GM23338 (cell line): ENCODE measurements at regions not wholly inside any gene's neighbourhood (a gene's known extent, or its start where the extent isn't known, plus 50 kb on each side); places are given as distances from the start of the nearest gene placed in this dataset.

Source experiments
- ATAC-seq: fragments of 200-7000 bp; cut with Tn5 transposase; 3 replicates; pipeline ENCODE4 v1.9.1; 2020
- DNase-seq: peaks from one replicate; pipeline ENCODE4 v3.0.0-alpha.2; 2015; ENCODE audit warnings: low spot score
- H2AFZ ChIP-seq: fragments of 200-600 bp; sonication (generic); 2 replicates; pipeline ENCODE4 v1.8.0; 2016; ENCODE audit warnings: antibody characterized with exemption, mild to moderate bottlenecking, moderate library complexity
- H3F3A ChIP-seq: fragments of 200-600 bp; sonication (generic); replicated peaks from 2 replicates; pipeline ENCODE4 v1.8.0; 2017; ENCODE audit warnings: antibody characterized with exemption, mixed run types, low read depth
- H3K27ac ChIP-seq: fragments of 200-600 bp; sonication (generic); 2 replicates; pipeline ENCODE4 v1.6.1; 2016; ENCODE audit warnings: low read depth
- H3K27me3 ChIP-seq: fragments of 200-600 bp; sonication (generic); 2 replicates; pipeline ENCODE4 v1.8.0; 2016; ENCODE audit warnings: mild to moderate bottlenecking, mixed run types, moderate library complexity; ENCODE audit not compliant: insufficient read depth
- H3K36me3 ChIP-seq: fragments of 200-600 bp; sonication (generic); 2 replicates; pipeline ENCODE4 v1.8.0; 2016; ENCODE audit warnings: mild to moderate bottlenecking; ENCODE audit not compliant: insufficient read depth
- H3K4me1 ChIP-seq: fragments of 200-600 bp; sonication (generic); 2 replicates; pipeline ENCODE4 v1.8.0; 2016; ENCODE audit warnings: mild to moderate bottlenecking, moderate library complexity; ENCODE audit not compliant: insufficient read depth
- H3K4me2 ChIP-seq: fragments of 200-600 bp; sonication (generic); 2 replicates; pipeline ENCODE4 v1.7.1; 2017; ENCODE audit warnings: mixed run types
- H3K4me3 ChIP-seq: fragments of 200-600 bp; sonication (generic); 2 replicates; pipeline ENCODE4 v1.6.1; 2016; ENCODE audit warnings: mixed run types
- H3K79me2 ChIP-seq: fragments of 200-600 bp; sonication (generic); replicated peaks from 2 replicates; pipeline ENCODE4 v1.8.0; 2017; ENCODE audit warnings: mild to moderate bottlenecking; ENCODE audit not compliant: insufficient read depth
- H3K9me2 ChIP-seq: fragments of 200-600 bp; sonication (generic); 2 replicates; pipeline ENCODE4 v1.8.0; 2017; ENCODE audit not compliant: insufficient read depth
- H4K20me1 ChIP-seq: fragments of 200-600 bp; sonication (generic); replicated peaks from 2 replicates; pipeline ENCODE4 v1.8.0; 2017; ENCODE audit warnings: mild to moderate bottlenecking; ENCODE audit not compliant: insufficient read depth
- H3K27ac Mint-ChIP-seq: 2 replicates; pipeline ENCODE4 v1.8.0; 2020; ENCODE audit warnings: inconsistent platforms, mild to moderate bottlenecking, moderate library complexity, mixed read lengths
- H3K27me3 Mint-ChIP-seq: 3 replicates; pipeline ENCODE4 v1.8.0; 2022; ENCODE audit warnings: low read depth, mild to moderate bottlenecking, moderate library complexity, mixed read lengths, inconsistent platforms; ENCODE audit not compliant: insufficient read depth, poor library complexity
- H3K36me3 Mint-ChIP-seq: 3 replicates; pipeline ENCODE4 v1.8.0; 2021; ENCODE audit warnings: low read depth, mild to moderate bottlenecking, inconsistent platforms, moderate library complexity, mixed read lengths
- H3K4me1 Mint-ChIP-seq: 3 replicates; pipeline ENCODE4 v1.8.0; 2020; ENCODE audit warnings: mild to moderate bottlenecking, inconsistent platforms, mixed read lengths
- H3K4me3 Mint-ChIP-seq: 3 replicates; pipeline ENCODE4 v1.8.0; 2021; ENCODE audit warnings: moderate library complexity, mild to moderate bottlenecking, inconsistent platforms, mixed read lengths
- H3K9me3 Mint-ChIP-seq: 3 replicates; pipeline ENCODE4 v1.8.0; 2020; ENCODE audit warnings: moderate library complexity, mild to moderate bottlenecking, inconsistent platforms, mixed read lengths
- CREB1 ChIP-seq: fragments of 250-450 bp; sonication (Bioruptor Pico); IDR thresholded peaks from 2 replicates; pipeline ENCODE4 v1.5.0; 2020; ENCODE audit warnings: low read depth, mild to moderate bottlenecking, moderate library complexity
- CTCF ChIP-seq, 2 experiments: fragments of 200-600 bp in 1 of 2; sonication (generic) in 1 of 2; conservative IDR thresholded peaks; 2 replicates each; pipeline versions ENCODE4 v1.5.1 to v1.6.1; 2016 to 2017; ENCODE audit warnings: antibody characterized with exemption in 2 of 2, low read depth in 2 of 2, mild to moderate bottlenecking in 2 of 2, moderate library complexity in 1 of 2
- ETS1 ChIP-seq: IDR thresholded peaks from 2 replicates; pipeline ENCODE4 v1.6.1; 2016; ENCODE audit warnings: antibody characterized with exemption
- EZH2 ChIP-seq: fragments of 200-600 bp; sonication (generic); IDR thresholded peaks from one replicate; pipeline ENCODE4 v1.8.0; 2017; ENCODE audit warnings: antibody characterized with exemption, mild to moderate bottlenecking, low read depth; ENCODE audit not compliant: unreplicated experiment
- EZH2phosphoT487 ChIP-seq: fragments of 200-600 bp; sonication (generic); IDR thresholded peaks from one replicate; pipeline ENCODE4 v1.8.1; 2018; ENCODE audit warnings: antibody characterized with exemption; ENCODE audit not compliant: unreplicated experiment
- JUNB ChIP-seq: IDR thresholded peaks from one replicate; pipeline ENCODE4 v1.6.1; 2016; ENCODE audit warnings: antibody characterized with exemption; ENCODE audit not compliant: unreplicated experiment
- NANOG ChIP-seq: IDR thresholded peaks from 2 replicates; pipeline ENCODE4 v1.6.1; 2016; ENCODE audit warnings: antibody characterized with exemption, borderline replicate concordance
- POLR2AphosphoS5 ChIP-seq: IDR thresholded peaks from 2 replicates; pipeline ENCODE4 v1.6.1; 2016; ENCODE audit warnings: antibody characterized with exemption, low read depth
- REST ChIP-seq: IDR thresholded peaks from one replicate; pipeline ENCODE4 v1.6.1; 2018; ENCODE audit warnings: antibody characterized with exemption; ENCODE audit not compliant: unreplicated experiment
- STAT1 ChIP-seq: IDR thresholded peaks from one replicate; pipeline ENCODE4 v1.6.1; 2016; ENCODE audit warnings: antibody characterized with exemption; ENCODE audit not compliant: unreplicated experiment
- ZNF114 ChIP-seq: fragments of 250-450 bp; sonication (Bioruptor Pico); IDR thresholded peaks from 2 replicates; pipeline ENCODE4 v1.5.0; 2020; ENCODE audit warnings: mild to moderate bottlenecking, moderate library complexity
- ZNF331 ChIP-seq: fragments of 250-450 bp; sonication (Bioruptor Pico); IDR thresholded peaks from 2 replicates; pipeline ENCODE4 v1.5.0; 2020; ENCODE audit warnings: low read depth, mild to moderate bottlenecking, moderate library complexity

- H2AFZ ChIP-seq = peak overlapping the region; percentile 35; the same call in 1 of the 2 replicates
- DNase-seq = no peak
- H3K9me2 ChIP-seq = no peaks in the 10 kb centered on the region; the same call in 1 of the 2 replicates
- no peaks in the 10 kb centered on the region for H3K36me3 ChIP-seq
- H3K4me1 ChIP-seq = peaks cover 9% of the 10 kb centered on the region
- no peak for TF ChIP-seq CTCF (conservative IDR thresholded peaks at IDR 0.05; ENCODE audit: low read depth in 2 of 2)
- TF ChIP-seq STAT1 = no peak
- no peak for TF ChIP-seq NANOG
- no peak for TF ChIP-seq JUNB
- no peak for TF ChIP-seq ETS1
- TF ChIP-seq ZNF331 = no peak
- no peak for TF ChIP-seq EZH2
- no peak for TF ChIP-seq POLR2AphosphoS5
- no peak for TF ChIP-seq EZH2phosphoT487
- ATAC-seq = no peak
- no peaks in the 10 kb centered on the region for H3F3A ChIP-seq
- no peak overlapping the region for H3K4me3 ChIP-seq
- no peaks in the 10 kb centered on the region for H4K20me1 ChIP-seq
- no peaks in the 10 kb centered on the region for H3K9me3 Mint-ChIP-seq
- no peak overlapping the region for H3K27ac Mint-ChIP-seq
- H3K36me3 Mint-ChIP-seq = no peaks in the 10 kb centered on the region
- no peaks in the 10 kb centered on the region for H3K79me2 ChIP-seq
- peaks cover 15% of the 10 kb centered on the region; the same call in 2 of the 3 replicates for H3K4me1 Mint-ChIP-seq
- H3K27ac ChIP-seq = no peak overlapping the region
- H3K27me3 Mint-ChIP-seq = no peaks in the 10 kb centered on the region
- no peak overlapping the region for H3K4me2 ChIP-seq
- no peaks in the 10 kb centered on the region for H3K27me3 ChIP-seq
- H3K4me3 Mint-ChIP-seq = no peak overlapping the region
Observed at GRCh38 chr3:81375921-81376320, 385.5 kb downstream of the GBE1 start.

GRCh38 chr3:81364411-81364810 is 397.0 kb downstream of the GBE1 start:
- Mint-ChIP-seq H3K9me3 (peaks cover 12% of the 10 kb centered on the region; the same call in 2 of the 3 replicates), H3K4me1 (no peaks in the 10 kb centered on the region), H3K27me3 (no peaks in the 10 kb centered on the region), H3K4me3 (no peak overlapping the region), H3K27ac (no peak overlapping the region), H3K36me3 (0 out of 3 replicates have a peak, but pooled peaks cover 3% of the 10 kb centered on the region)
- Histone ChIP-seq H3K4me3 (no peak overlapping the region), H2AFZ (no peak overlapping the region), H3K4me1 (no peaks in the 10 kb centered on the region), H3F3A (no peaks in the 10 kb centered on the region), H3K36me3 (no peaks in the 10 kb centered on the region), H3K27ac (no peak overlapping the region), H3K4me2 (no peak overlapping the region), H3K27me3 (no peaks in the 10 kb centered on the region), H3K79me2 (no peaks in the 10 kb centered on the region), H4K20me1 (no peaks in the 10 kb centered on the region), H3K9me2 (no peaks in the 10 kb centered on the region; the same call in 1 of the 2 replicates)
- no peak for ATAC-seq
- DNase-seq = no peak
- TF ChIP-seq REST (no peak), CREB1 (no peak), ZNF114 (CRISPR knock-in tag) (no peak), STAT1 (no peak), ETS1 (no peak), EZH2phosphoT487 (no peak)
